A172 (cell line): ENCODE measurements at regions not wholly inside any gene's neighbourhood (a gene's known extent, or its start where the extent isn't known, plus 50 kb on each side); places are given as distances from the start of the nearest gene placed in this dataset.
"Not testable (repeated sequence)": the region's sequence is repeated elsewhere in the genome, so short reads cannot be mapped to it uniquely, and the experiment has no call there.

Source experiments
- DNase-seq: peaks from one replicate; pipeline ENCODE4 v3.0.0-alpha.2; 2015; ENCODE audit warnings: low spot score

DNA sequence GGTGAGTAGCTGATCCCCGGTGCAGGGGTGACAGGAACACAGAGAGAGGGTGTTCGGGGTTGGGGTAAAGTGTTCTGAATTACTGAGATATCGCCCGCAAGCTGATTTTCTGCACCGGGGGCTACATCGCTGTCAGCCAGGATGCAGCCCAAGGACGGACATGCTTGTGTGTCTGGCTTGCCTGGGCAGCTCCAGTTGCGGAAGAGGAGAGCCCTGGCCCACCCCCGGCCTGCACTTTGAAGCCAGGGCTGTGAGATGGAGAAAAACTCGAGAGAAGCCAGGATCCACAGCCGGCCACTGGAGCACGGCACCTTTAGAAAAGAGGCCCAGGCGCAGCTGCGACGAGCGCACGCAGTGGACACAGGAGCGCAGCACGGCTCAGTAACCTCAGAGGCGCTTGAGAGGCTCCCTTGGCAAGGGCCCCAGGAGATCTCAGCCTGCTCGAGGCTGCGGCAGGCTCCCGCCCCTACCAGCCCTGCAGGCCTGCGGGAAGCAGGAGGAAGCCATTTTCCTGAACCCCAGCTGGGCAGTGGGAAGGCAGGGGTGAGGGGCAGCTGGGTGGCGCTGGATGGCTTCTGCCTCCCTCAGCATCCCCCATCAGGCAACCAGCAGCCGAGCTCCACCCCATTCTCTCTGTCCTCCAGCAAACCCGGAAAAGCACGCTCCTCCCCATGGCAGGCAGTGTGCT lies 59.2 kb downstream of the C9orf50 start:
- DNase-seq, result no peak

- DNase-seq, result no peak
These were observed 60.0 kb downstream of the C9orf50 start for GRCh38 chr9:129560881-129561306.

- DNase-seq, result no peak
These were observed 61.4 kb downstream of the C9orf50 start for GRCh38 chr9:129559506-129559881.

DNA sequence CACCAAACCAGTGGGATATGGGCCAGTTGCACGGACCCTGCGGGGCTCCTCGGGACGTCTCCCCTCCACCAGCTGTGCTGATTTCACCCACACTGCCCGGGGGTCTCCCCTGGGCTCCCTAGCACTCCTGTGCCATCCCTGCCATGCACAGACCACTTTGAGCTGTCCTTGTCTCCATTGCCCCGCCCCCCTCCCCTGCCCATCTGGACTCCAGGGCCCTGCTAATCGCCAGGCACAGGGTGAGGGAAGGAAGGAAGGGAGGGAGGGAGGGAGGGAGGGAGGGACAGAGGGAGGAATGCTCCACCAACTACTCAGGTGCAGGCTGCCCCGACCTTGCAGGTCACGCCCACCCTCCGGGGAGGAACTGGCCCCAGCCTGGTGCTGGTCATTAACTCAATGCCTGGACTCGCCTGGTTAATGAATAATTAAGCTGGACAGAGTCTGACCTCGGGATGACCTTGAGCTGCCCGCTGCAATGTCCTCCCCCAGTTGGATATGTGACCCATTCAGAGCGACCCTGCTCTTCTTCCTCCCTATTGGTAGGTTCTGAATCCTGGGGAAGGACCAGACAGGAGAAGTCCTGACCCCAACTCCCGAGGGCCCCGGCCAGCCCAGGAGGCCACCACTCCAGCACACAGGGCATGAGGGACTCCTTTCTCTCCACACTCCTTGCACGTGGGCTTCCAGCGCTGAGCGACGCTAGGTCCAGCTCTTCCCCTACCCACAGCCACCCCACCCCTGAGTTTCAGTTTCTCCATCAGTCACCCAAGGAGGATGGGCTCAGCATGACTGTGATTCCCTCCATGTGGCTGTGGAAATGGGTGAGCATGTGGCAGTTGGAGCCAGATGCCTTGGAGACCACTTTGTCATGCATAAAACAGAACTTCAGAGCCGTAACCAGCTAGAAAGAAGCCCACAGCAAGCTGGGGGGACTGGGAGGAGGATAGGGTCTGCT lies 62.1 kb downstream of the C9orf50 start:
- no peak for DNase-seq

DNA sequence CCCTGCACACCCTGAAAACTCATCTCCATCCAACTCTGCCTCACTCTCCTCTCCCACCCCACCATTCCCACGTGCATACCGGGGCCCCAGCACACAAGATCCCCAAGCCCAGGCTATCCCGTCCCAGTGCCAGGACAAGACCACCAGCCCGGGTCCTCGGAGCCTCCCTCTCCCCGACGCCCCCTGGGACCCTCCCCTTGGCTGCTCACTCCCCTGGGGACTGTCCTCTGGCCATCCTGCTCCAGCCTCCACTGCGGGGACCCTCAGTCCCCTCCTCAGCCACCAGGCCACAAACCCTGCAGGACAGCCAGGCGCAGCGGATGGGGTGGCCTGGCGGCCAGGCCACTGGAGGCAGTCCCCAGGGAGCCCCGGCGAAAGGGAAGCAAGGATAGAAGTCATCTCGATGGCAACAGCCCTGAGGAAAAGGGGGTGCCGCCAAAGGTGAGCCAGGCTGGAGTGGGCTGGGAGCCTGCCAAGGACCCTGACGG lies 62.8 kb downstream of the C9orf50 start:
- no peak for DNase-seq

- DNase-seq, result peak; percentile 89
These were observed 63.5 kb downstream of the C9orf50 start for GRCh38 chr9:129557192-129558036.

GRCh38 chr9:129556491-129557191 lies 64.3 kb downstream of the C9orf50 start:
- DNase-seq, result no peak

DNA sequence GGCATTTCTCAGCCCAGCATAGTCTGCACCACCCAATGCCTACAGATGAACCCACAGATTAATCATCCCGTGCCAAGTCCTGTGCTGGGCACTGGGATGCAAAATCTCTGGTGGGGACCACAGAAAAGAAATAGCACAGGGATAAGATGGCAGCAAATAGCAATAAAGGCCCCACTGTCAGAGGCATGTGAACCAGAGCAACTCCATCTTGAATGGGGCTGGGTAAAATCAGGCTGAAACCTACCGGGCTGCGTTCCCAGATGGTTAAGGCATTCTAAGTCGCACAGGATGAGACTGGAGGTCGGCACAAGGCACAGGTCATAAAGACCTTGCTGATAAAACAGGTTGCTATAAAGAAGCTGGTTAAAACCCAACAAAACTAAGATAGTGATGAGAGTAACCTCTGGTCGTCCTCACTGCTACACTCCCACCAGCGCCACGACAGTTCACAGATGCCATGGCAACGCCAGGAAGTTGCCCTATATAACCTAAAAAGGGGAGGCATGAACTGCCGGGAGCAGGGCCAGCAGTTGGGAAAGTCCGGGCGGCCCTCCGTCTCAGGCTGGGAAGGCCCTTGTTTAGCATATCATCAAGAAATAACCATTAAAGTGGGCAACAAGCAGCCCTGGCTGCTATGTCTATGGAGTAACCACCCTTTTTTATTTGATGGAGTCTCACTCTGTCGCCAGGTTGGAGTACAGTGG lies 65.2 kb downstream of the C9orf50 start:
- DNase-seq, result no peak

GRCh38 chr9:129554649-129555048 lies 66.3 kb downstream of the C9orf50 start:
- no peak for DNase-seq

DNA sequence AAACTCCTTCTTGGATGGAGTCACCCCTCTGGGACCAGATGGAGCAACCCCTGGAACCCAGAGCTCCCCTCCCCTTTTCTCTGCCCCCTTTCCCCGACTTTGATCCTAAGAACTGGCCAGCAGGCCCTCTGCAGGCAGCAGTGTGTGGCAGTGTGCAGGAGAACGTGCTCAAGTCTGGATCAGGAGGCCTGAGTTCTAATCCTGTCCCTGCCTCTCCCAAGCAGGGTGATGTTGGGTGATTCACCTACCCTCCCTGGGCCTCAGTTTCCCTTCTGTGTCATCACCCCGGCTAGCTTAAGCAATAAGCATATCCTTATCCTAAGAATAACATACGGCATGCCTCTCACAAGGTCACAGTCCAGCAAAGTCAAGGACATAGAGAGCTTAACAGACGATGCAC lies 67.6 kb downstream of the C9orf50 start:
- no peak for DNase-seq

DNA sequence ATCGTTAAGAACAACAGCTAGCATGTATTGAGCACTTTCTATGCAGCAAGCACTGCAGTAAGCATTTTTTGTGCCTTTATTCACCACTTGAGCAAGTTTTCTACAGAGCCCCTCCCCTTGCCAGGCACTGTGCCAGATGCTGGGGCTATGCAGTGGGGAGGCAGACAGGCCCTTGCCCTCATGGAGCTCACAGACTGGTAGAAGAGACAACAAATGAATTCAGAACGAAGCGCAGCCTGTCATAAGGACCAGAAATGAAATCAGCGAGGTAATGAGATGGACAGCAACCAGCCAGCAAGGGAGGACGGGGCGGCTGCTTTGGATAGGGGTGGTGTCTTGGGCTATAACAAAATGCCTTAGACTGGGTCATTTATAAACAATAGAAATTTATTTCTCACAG lies 68.8 kb downstream of the C9orf50 start:
- DNase-seq, result no peak

DNA sequence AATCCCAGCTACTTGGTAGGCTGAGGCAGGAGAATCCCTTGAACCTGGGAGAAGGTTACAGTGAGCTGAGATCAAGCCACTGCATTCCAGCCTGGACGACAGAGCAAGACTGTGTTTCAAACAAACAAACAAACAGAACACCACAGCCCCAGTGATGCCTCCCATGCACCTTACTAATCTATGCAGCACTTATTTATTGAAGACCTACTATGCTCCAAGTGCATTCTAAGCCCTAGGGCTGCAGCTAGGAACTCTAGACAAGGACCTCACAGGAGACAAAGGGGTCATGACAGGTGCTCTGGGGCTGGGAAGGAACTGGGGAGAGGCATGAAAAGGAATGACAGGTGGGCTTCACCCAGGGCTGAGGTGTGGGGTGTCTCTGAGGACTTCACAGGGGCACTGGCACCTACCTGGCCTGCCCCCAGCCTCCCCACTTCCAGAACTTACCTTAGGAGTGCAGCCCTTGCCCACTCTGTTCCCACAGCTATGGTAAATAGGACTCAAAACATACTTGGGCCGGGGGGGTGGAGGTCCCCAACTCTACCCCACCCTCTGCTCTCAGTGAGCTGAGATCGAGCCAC lies 69.4 kb downstream of the C9orf50 start:
- no peak for DNase-seq

- not testable (repeated sequence) for DNase-seq
These were observed 69.9 kb downstream of the C9orf50 start for GRCh38 chr9:129550977-129551376.

GRCh38 chr9:129550199-129550839 lies 70.6 kb downstream of the C9orf50 start:
- DNase-seq, result no peak

DNA sequence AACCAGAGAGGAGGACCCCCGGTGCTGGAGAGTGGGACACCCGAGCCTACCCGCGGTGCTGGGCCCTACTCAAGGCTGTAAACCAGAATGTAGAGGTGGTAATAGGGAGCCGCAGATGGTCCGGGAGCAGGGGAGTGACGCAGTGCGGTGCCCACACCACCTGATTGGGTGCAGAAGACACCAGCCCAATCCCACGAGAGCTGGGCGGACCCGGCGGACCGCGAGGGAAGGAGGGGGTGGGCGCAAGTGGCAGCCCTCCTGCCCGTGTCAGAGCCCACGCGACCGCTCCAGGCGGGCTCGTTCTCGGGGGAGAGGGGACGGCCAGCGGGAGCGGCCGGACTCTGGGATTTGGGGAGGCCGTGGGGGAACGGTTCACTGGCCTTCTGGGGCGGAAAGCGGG lies 71.2 kb downstream of the C9orf50 start:
- no peak for DNase-seq

DNA sequence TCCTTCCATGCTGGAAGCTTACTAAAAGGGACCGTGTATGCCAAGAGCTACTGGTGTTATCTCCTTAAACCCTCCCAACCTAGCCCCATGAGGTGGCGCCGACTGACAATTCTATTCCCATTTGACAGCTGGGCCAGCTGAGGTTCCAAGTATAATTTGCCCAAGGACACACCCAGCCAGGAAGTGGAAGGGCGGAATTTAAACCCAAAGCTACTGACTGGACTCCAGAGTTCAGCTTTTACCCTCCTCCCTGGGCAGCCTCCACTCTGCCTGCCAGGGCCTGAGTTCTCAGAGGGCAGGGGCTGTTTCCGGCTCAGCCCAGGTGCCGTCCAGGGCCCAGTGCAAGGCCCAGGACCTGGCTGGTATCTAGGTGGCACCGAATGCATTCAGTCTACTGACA lies 71.8 kb downstream of the C9orf50 start:
- DNase-seq, result no peak

GRCh38 chr9:129548571-129549135 lies 72.2 kb downstream of the C9orf50 start:
- no peak for DNase-seq

DNA sequence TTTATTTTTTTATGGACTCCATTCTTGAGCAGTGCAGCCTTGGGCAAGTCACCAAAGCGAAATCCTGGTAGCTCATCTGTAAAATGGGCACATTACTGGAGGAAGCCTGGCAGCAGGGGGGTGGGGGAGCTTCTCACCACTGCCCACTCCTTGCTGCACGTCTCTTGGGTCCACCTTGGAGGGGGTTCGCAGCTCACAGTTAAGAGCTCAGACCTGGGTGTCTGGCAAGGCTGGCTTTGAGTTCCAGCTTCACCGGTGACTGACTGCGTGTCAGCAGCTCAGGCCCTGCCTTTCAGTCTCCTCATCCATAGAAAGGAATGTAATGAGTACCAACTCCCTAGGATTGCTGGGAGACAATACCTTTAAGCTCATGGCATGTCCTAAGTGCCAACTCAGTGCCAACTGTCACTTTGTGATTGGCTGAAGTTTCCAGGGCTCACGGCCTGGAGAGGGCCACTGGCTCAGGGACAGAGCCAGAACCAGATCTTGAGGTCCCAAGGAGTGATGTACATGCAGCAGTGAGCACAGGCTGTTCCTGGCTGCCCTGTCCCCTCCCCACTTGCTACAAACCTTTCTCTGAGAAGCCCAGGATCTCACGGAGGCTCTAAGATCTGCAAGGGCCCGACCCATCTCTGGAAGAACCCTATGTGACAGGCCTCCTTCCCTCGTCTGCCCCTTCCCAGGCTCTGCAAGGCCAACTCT lies 72.9 kb downstream of the C9orf50 start:
- no peak for DNase-seq

DNA sequence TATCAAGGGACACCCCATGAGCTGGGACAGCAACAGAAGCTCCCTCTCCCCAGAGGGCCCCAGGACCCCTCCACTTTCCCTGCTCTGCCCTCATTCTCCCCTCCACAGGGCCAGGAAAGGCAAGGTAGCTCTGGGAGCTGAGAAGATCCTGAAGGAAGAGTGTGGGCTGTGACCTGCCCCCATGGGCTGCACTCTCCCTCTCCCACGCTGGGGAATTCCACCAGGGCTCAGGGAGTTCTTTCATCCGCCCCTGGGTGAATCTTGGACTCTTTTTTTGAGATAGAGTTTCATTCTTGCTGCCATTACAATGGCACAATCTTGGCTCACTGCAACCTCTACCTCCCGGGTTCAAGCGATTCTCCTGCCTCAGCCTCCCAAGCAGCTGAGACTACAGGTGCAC lies 73.8 kb downstream of the C9orf50 start:
- no peak for DNase-seq
